Adrenal gland (tissue), 9 donors: ENCODE measurements at regions not wholly inside any gene's neighbourhood (a gene's known extent, or its start where the extent isn't known, plus 50 kb on each side); places are given as distances from the start of the nearest gene placed in this dataset.

Source experiments
- DNase-seq, 7 donors: peaks; one replicate each; pipeline ENCODE4 v3.0.0-alpha.2; 2019 to 2020
- H3K27ac ChIP-seq, 5 donors: fragments of 200-600 bp; sonication (generic) in 4 of 5; 1 replicate in 3 of 5; 2 replicates in 2 of 5; pipeline versions ENCODE4 v1.5.1 to v1.8.0; 2016 to 2020; ENCODE audit warnings: mild to moderate bottlenecking in 1 of 5
- H3K27me3 ChIP-seq: fragments of 200-600 bp; 2 replicates; pipeline ENCODE4 v1.8.0; 2021
- H3K36me3 ChIP-seq, 2 donors: fragments of 200-600 bp; replicated peaks in 1 of 2; 1 replicate in 1 of 2; 2 replicates in 1 of 2; pipeline versions ENCODE4 v1.5.1 to v1.8.0; 2018 to 2022
- H3K4me1 ChIP-seq, 2 donors: fragments of 200-600 bp; replicated peaks in 1 of 2; 1 replicate in 1 of 2; 2 replicates in 1 of 2; pipeline versions ENCODE4 v1.5.1 to v1.8.0; 2018 to 2021
- H3K4me3 ChIP-seq, 4 donors: fragments of 200-600 bp; sonication (generic) in 3 of 4; one replicate each; pipeline ENCODE4 v1.5.1; 2016 to 2018
- H3K9me3 ChIP-seq, 3 donors: fragments of 200-600 bp; sonication (generic) in 1 of 3; replicated peaks in 1 of 3; 1 replicate in 2 of 3; 2 replicates in 1 of 3; pipeline versions ENCODE4 v1.5.1 to v1.8.0; 2016 to 2021
- POLR2A ChIP-seq, 2 donors: fragments of 450-650 bp; IDR thresholded peaks; one replicate each; pipeline ENCODE4 v1.6.1; 2017; ENCODE audit warnings: antibody characterized with exemption in 2 of 2, mild to moderate bottlenecking in 2 of 2, moderate library complexity in 1 of 2
- WGBS, 4 donors: extraction: QIAGEN DNeasy Blood & Tissue Kit in 2 of 4; methylation state at CpG; one replicate each; pipeline versions ENCODE4 v1.1.5 to v1.1.7; 2013 to 2017; 5-methylcytosine and 5-hydroxymethylcytosine counted together
- intact Hi-C, 2 donors: fragments of 100-400 bp; cut with DNase I; formaldehyde crosslinking; loops; one replicate each; pipeline versions ENCODE4 v1.14.1 to v1.15.0; 2022 to 2023
- TF ChIP-seq, protein P1 (sequence below), 6 experiments: fragments of 450-650 bp in 4 of 6; fragments of 200-600 bp in 2 of 6; sonication (generic) in 1 of 6; IDR thresholded peaks; 1 replicate in 5 of 6; 2 replicates in 1 of 6; pipeline versions ENCODE4 v1.5.1 to v1.8.0; 2016 to 2021; ENCODE audit warnings: antibody characterized with exemption in 6 of 6, mild to moderate bottlenecking in 2 of 6, moderate library complexity in 1 of 6
- donor health status: healthy with polysubstance abuse.
- donor health status: Bipolar disorder and iron deficiency.
- donor health status: DM: yes; HTN: yes; CAD: no.
- donor health status: DM: no; HTN: no; CAD: no.
- donor health status: DM: no; HTN: no; CAD: no.

DNA sequence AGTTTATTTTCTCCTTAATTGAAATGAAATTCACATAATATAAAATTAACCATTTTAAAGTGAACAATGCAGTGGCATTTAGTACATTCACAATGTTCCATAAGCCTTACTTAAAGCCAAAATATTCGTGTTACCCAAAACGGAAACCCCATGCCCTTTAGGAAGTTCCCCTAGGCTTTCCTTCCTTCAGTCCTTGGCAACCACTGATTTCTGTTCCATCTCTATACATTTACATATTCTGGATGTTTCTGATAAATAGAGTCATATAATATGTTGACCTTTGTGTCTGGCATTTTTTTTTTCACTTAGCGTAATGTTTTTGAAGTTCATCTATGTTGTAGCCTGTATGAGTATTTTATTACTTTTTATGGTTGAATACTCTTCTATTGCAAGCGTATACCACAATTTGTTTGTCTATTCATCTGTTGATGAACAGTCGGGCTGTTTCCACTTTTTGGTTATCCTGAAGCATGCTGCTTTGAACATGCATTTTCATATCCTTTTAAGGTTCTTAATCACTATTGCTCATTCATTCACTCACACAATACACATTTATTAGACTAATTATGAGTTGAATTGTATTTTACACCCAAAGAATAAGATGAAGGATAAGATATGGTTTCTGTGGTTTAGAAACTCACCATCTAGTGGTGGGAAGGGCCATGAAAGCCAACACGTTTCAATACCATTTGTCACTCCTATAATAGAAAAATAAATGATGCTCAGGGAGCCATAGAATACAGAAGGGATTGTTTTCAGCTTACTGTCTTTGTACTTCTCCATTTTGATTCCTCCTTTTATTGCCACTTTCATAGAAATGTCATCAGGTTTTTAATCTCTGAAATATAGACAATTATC, 408.2 kb upstream of the CBLB start:
- no peak for DNase-seq
- intact Hi-C loops = no loop called here
- TF ChIP-seq, protein P1, sequence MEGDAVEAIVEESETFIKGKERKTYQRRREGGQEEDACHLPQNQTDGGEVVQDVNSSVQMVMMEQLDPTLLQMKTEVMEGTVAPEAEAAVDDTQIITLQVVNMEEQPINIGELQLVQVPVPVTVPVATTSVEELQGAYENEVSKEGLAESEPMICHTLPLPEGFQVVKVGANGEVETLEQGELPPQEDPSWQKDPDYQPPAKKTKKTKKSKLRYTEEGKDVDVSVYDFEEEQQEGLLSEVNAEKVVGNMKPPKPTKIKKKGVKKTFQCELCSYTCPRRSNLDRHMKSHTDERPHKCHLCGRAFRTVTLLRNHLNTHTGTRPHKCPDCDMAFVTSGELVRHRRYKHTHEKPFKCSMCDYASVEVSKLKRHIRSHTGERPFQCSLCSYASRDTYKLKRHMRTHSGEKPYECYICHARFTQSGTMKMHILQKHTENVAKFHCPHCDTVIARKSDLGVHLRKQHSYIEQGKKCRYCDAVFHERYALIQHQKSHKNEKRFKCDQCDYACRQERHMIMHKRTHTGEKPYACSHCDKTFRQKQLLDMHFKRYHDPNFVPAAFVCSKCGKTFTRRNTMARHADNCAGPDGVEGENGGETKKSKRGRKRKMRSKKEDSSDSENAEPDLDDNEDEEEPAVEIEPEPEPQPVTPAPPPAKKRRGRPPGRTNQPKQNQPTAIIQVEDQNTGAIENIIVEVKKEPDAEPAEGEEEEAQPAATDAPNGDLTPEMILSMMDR (IDR thresholded peaks at IDR 0.05) = no peak
- no peak for TF ChIP-seq POLR2A (IDR thresholded peaks at IDR 0.05)
- H3K27ac ChIP-seq = no peak overlapping the region
- no peak overlapping the region for H3K4me3 ChIP-seq
- 79 to 87% (median 82%) methylated on average over 6 of the region's 6 CpGs for WGBS, 4 donors
- H3K4me1 ChIP-seq = no peaks in the 10 kb centered on the region
- H3K36me3 ChIP-seq = no peaks in the 10 kb centered on the region
- H3K9me3 ChIP-seq = no peaks in the 10 kb centered on the region
- H3K27me3 ChIP-seq = no peaks in the 10 kb centered on the region

GRCh38 chr3:106277731-106278130, 408.9 kb upstream of the CBLB start:
- no peak for TF ChIP-seq POLR2A (IDR thresholded peaks at IDR 0.05)
- TF ChIP-seq, protein P1 (IDR thresholded peaks at IDR 0.05) = no peak
- Histone ChIP-seq H3K36me3 (no peaks in the 10 kb centered on the region), H3K9me3 (no peaks in the 10 kb centered on the region), H3K4me1 (no peaks in the 10 kb centered on the region), H3K27me3 (no peaks in the 10 kb centered on the region), H3K4me3 (no peak overlapping the region), H3K27ac (no peak overlapping the region)
- DNase-seq = no peak
- 75 to 97% (median 89%) methylated on average over 1 of the region's 1 CpG for WGBS, 4 donors
- intact Hi-C loops = no loop called here

DNA sequence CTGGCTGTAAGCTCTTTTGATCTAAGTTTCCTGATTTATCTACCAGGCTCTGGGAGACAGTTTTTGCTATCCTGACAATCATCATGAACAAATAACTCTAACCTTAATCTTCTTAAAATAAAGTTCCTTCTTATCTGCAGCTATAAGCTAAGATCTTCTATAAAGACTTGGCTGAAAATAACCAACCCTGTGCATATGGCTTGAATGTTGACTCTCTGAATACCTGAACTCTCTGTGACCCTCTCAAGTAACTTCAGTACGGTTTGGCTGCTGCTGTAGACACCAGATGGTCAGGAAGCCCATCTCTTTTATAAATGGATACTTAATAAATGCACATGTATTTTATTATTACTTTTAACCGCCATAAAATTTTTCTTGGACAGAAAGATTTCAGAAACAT, 412.4 kb upstream of the CBLB start:
- Histone ChIP-seq H3K27me3 (no peaks in the 10 kb centered on the region), H3K36me3 (no peaks in the 10 kb centered on the region), H3K9me3 (no peaks in the 10 kb centered on the region), H3K4me3 (no peak overlapping the region), H3K4me1 (no peaks in the 10 kb centered on the region), H3K27ac (no peak overlapping the region)
- 12 to 18% (median 16%) methylated on average over 2 of the region's 2 CpGs for WGBS, 4 donors
- TF ChIP-seq POLR2A (IDR thresholded peaks at IDR 0.05) = no peak
- TF ChIP-seq, protein P1 (IDR thresholded peaks at IDR 0.05) = no peak
- intact Hi-C loops = no loop called here
- no peak for DNase-seq

- H3K27me3 ChIP-seq = no peaks in the 10 kb centered on the region
- no peak for TF ChIP-seq POLR2A (IDR thresholded peaks at IDR 0.05)
- TF ChIP-seq, protein P1 (IDR thresholded peaks at IDR 0.05) = no peak
- H3K27ac ChIP-seq = no peak overlapping the region
- no peaks in the 10 kb centered on the region for H3K4me1 ChIP-seq
- H3K36me3 ChIP-seq = no peaks in the 10 kb centered on the region
- 79 to 85% (median 81%) methylated on average over 3 of the region's 3 CpGs for WGBS, 4 donors
- DNase-seq = no peak
- no peaks in the 10 kb centered on the region for H3K9me3 ChIP-seq
- intact Hi-C loops = no loop called here
- no peak overlapping the region for H3K4me3 ChIP-seq
Measured at GRCh38 chr3:106282943-106283342, 414.1 kb upstream of the CBLB start.
